ENCODE measurements at regions not wholly inside any gene's neighbourhood (a gene's known extent, or its start where the extent isn't known, plus 50 kb on each side); places are given as distances from the start of the nearest gene placed in this dataset.
"Not testable (repeated sequence)": the region's sequence is repeated elsewhere in the genome, so short reads cannot be mapped to it uniquely, and the experiment has no call there.

DNA sequence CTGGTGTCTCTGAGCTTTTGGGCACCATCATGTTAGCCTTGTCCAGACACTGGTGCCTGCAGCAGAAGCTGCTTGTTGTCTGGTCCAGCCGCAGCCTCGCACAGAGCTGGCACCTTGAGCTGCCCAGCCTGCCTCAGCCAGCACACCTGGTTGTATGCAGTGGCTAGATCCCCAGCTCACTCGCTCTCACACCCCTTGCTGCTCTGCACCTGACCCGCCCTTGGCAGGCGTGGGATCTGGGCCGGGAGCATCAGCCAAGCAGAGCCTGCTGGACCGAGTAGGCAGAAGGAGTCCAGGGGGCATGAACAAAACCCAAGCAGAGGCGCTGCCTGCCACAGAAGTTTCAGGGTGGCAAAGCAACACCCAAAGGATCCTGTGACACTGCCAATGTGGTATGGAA, 79.7 kb upstream of the ITGB1 start:
- no peak for DNase-seq
- no peaks in the 10 kb centered on the region for H3K36me3 Mint-ChIP-seq
- ATAC-seq (ENCODE audit: low read depth in 2 of 2) = no peak
- H3K4me1 Mint-ChIP-seq = no peaks in the 10 kb centered on the region
- no peak overlapping the region for H3K27ac Mint-ChIP-seq
- H3K9me3 Mint-ChIP-seq = peaks cover 0 to 4% (median 0%) of the 10 kb centered on the region in 7 donors
- peaks cover 5 to 21% (median 14%) of the 10 kb centered on the region in 3 donors for H3K27me3 Mint-ChIP-seq
- H3K4me3 Mint-ChIP-seq = peak overlapping the region in 1 of 8 donors; percentile 64

DNA sequence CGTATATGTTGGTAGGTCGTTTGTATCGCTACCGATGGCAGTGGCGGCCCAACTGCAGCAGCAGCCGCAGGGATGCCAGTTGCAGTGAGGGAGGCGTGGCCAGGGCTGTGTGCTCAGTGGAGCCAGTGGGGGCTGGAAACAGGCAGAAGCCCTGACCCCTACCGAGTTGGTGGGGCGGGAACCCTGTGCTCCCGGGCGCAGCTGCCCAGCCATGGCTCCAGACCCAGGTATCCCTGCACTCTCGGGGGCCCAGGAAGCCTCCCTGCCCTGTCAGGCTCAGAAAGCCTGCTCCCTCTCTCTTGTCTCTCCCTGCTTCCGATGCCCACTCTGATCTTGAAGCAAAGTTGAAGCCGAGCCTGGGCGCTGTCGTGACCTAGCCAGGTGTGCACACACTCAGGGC, 78.6 kb upstream of the ITGB1 start:
- ATAC-seq (ENCODE audit: low read depth in 2 of 2) = no peak
- Mint-ChIP-seq H3K4me3 (no peak overlapping the region), H3K4me1 (no peaks in the 10 kb centered on the region), H3K27me3 (peaks cover under 1 to 17% (median 10%) of the 10 kb centered on the region in 3 donors), H3K9me3 (peaks cover 0 to 4% (median 0%) of the 10 kb centered on the region in 7 donors), H3K27ac (no peak overlapping the region), H3K36me3 (no peaks in the 10 kb centered on the region)
- DNase-seq = no peak

DNA sequence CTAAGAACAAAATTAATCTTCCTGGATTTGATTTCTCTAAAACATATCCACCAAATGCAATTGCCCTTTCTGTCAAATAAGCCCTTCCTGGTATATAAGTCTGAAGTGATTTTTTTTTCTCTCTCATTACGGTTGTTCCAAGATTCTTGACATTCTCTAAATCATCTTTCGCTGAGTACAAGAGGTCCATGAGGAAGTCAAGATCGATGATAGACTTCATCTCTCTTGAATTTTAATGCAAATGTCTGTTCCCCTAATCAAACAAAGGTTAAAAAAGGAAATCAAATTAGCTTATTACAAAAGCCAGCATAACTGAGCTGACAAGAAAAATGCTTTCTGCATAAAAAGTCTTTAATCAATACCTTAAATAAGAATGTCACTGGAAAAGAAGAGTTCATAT, 77.4 kb upstream of the ITGB1 start:
- no peak for ATAC-seq (ENCODE audit: low read depth in 2 of 2)
- H3K36me3 Mint-ChIP-seq = no peaks in the 10 kb centered on the region
- no peak for DNase-seq
- peaks cover 0 to 4% (median 0%) of the 10 kb centered on the region in 7 donors for H3K9me3 Mint-ChIP-seq
- no peaks in the 10 kb centered on the region for H3K4me1 Mint-ChIP-seq
- no peak overlapping the region for H3K27ac Mint-ChIP-seq
- peaks cover 0 to 8% (median 5%) of the 10 kb centered on the region in 3 donors for H3K27me3 Mint-ChIP-seq
- no peak overlapping the region for H3K4me3 Mint-ChIP-seq

DNA sequence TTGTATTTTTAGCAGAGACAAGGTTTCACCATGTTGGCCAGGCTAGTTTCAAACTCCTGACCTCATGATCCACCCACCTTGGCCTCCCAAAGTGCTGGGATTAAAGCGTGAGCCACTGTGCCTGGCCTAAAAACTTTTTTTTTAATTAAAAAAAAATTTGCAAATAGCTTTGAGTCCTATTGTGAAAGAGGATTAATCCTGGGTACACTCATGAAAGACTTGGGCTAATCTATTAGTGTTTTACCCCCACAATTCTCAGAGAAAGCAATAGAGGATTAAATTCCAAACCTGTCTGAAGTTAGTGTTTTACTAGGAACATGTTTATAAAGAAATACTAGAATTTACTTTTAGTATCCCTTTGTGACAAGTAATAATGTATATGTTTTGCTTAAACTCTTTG, 76.9 kb upstream of the ITGB1 start:
- H3K4me1 Mint-ChIP-seq = no peaks in the 10 kb centered on the region
- H3K4me3 Mint-ChIP-seq = no peak overlapping the region
- peaks cover 0 to 4% (median 0%) of the 10 kb centered on the region in 7 donors for H3K9me3 Mint-ChIP-seq
- no peak overlapping the region for H3K27ac Mint-ChIP-seq
- ATAC-seq (ENCODE audit: low read depth in 2 of 2) (no peak), DNase-seq (no peak)
- peaks cover 0 to 8% (median 5%) of the 10 kb centered on the region in 3 donors for H3K27me3 Mint-ChIP-seq
- H3K36me3 Mint-ChIP-seq = no peaks in the 10 kb centered on the region

DNA sequence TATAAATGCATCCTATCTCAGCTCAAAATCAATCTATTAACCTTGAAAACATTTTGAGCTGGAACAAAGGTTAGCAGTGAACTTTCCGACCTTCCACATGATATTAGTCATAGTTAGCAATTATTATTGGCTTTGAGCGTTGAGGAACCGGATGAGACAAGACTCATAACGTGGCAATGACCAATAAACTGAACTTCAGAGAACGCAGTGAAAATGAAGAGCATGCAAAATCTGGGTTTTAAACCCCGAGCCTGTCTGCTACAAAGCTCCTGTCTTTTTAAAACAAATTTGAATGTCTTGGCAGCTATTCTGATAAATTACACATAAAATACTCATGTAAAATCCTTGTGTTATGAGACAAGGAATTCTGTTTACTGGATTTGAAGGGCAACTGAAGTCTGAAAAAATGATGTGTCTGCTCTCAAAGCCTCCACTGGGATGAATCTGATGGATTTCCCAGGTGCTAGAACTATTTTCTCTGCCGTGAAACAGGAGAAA, 74.7 kb upstream of the ITGB1 start:
- Mint-ChIP-seq H3K4me1 (no peaks in the 10 kb centered on the region), H3K9me3 (peaks cover 0 to under 1% (median 0%) of the 10 kb centered on the region in 7 donors), H3K27me3 (peaks cover 0 to 8% (median 7%) of the 10 kb centered on the region in 3 donors), H3K4me3 (no peak overlapping the region), H3K27ac (no peak overlapping the region), H3K36me3 (no peaks in the 10 kb centered on the region)
- DNase-seq (no peak), ATAC-seq (ENCODE audit: low read depth in 2 of 2) (no peak)

DNA sequence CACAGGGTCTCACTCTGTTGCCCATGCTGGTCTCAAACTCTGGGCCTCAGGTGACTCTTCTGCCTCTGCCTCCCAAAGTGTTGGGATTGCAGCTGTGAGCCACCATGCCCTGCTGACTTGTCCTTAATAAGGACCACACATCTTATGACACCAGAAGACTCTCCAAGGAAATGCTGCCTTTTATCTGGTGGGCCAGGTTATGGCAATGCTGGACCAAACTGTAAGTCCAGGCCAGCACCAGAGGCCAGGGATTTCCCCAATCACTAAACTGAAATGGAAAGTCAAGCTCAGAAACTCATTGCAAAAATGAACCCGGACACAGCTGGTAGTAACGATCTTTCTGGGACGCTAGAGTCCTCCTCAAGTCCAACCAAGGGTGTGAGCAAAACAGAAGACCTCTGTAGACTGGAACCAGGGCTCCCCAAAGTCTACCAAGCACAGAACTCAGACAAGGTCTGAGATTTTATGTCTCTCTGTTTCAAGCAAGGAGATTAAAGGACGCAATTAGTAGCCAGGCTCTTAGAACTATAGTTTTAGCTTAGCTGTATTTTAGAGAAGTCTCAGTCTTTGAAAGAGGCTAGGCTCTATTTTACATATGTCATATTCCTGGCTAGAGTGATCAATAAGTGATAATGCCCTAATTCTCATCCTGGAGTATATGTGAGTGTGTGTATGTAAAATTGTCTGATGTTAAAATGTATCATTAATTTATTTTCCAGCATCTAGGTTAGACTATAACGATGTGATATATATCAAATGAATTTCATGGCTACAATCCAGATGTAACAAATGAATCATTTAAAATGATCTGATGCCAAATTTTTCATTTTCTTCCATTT, 74.0 kb upstream of the ITGB1 start:
- Mint-ChIP-seq H3K9me3 (no peaks in the 10 kb centered on the region), H3K27ac (no peak overlapping the region), H3K36me3 (no peaks in the 10 kb centered on the region), H3K27me3 (peaks cover 0 to 8% (median 7%) of the 10 kb centered on the region in 3 donors), H3K4me3 (no peak overlapping the region), H3K4me1 (peaks cover 0 to under 1% (median 0%) of the 10 kb centered on the region in 3 donors)
- no peak for DNase-seq
- no peak for ATAC-seq (ENCODE audit: low read depth in 2 of 2)

DNA sequence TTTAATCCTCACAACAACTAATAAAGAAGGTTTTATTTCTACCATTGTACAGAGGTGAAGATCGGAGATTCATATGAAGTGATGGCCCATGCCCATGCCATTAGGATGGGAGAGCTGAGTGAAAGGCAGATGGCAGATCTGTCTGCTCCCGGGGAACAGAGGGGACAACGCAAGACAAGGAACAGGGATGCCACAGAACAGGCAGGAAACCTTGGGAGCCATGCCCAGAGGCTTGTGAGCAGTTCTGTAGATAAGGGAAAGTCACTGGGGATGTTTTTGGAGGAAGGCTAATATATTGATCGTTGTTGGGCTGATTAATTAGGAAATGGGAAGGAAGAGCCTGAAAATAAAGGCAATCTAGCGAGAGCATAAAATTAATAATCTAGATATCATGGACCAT, 73.1 kb upstream of the ITGB1 start:
- H3K9me3 Mint-ChIP-seq = no peaks in the 10 kb centered on the region
- H3K36me3 Mint-ChIP-seq = no peaks in the 10 kb centered on the region
- peaks cover 4 to 8% (median 6%) of the 10 kb centered on the region in 3 donors for H3K27me3 Mint-ChIP-seq
- DNase-seq (no peak), ATAC-seq (ENCODE audit: low read depth in 2 of 2) (no peak)
- peak overlapping the region in 1 of 8 donors; percentile 6 for H3K4me3 Mint-ChIP-seq
- peaks cover 0 to 5% (median 0%) of the 10 kb centered on the region in 3 donors for H3K4me1 Mint-ChIP-seq
- no peak overlapping the region for H3K27ac Mint-ChIP-seq

DNA sequence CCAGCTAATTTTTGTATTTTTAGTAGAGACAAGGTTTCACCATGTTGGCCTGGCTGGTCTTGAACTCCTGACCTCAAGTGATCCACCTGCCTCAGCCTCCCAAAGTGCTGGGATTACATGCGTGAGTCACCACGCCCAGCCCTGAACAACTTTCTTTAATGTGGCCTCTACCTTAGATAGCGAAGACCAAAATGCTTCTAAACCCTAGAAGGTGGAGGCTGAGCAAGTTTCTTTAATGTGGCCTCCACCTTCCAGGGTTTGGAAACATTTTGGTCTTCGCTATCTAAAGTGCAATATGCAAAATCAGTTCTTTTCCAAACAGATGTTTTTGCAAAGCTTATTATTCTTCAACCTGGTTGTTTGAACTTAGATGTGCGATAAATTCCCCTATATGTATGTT, 70.5 kb upstream of the ITGB1 start:
- H3K36me3 Mint-ChIP-seq; ATAC-seq (ENCODE audit: low read depth in 2 of 2); DNase-seq; H3K27ac Mint-ChIP-seq; H3K4me1 Mint-ChIP-seq; H3K9me3 Mint-ChIP-seq: not testable (repeated sequence)
- H3K27me3 Mint-ChIP-seq = peaks cover 9 to 15% (median 13%) of the 10 kb centered on the region in 3 donors
- peak overlapping the region in 1 of 8 donors; percentile 68 for H3K4me3 Mint-ChIP-seq

DNA sequence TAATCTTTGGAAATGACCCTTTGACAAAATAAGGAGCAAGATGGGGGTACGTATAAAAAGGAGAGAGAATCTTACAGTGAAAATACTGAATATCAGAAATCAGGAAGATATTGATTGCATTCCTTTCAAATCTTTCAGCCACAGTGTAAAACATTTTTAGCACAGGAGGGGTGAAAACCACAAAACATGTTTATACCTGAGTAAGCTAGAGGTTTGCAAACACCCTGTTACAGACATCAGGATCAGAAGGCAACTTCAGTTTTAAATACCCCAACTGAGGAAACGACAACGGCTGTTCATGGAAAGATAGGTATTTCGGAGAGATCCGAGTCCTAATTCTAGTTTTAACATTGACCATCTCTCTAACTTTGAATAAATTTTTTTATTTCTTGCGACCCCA, 69.1 kb upstream of the ITGB1 start:
- peaks cover 0 to 5% (median 0%) of the 10 kb centered on the region in 3 donors for H3K4me1 Mint-ChIP-seq
- DNase-seq = no peak
- ATAC-seq (ENCODE audit: low read depth in 2 of 2) = no peak
- H3K36me3 Mint-ChIP-seq = no peaks in the 10 kb centered on the region
- no peaks in the 10 kb centered on the region for H3K9me3 Mint-ChIP-seq
- peaks cover 9 to 15% (median 13%) of the 10 kb centered on the region in 3 donors for H3K27me3 Mint-ChIP-seq
- H3K4me3 Mint-ChIP-seq = no peak overlapping the region
- H3K27ac Mint-ChIP-seq = no peak overlapping the region

DNA sequence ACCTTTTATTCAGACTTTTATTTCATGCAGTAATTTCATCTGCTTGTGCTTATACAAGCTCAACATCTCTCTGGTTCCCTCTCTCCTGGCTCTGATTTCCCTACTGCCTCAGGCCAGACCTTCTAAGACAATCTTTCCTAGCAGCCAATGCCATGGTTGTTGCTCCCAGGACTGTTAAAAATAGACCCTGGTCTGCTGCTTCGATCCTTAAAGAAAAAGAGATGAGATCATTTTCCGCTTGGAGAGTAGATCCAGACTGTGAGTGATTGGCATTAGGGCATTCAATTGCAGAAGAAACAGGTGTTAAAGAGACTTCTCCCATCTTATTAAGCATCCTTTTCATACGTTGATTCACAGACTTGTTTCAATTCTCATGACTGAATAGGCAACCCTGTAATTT, 68.4 kb upstream of the ITGB1 start:
- Mint-ChIP-seq H3K27me3 (peaks cover 9 to 15% (median 12%) of the 10 kb centered on the region in 3 donors), H3K9me3 (no peaks in the 10 kb centered on the region), H3K27ac (peak overlapping the region in 1 of 6 donors; percentile 0), H3K4me3 (no peak overlapping the region), H3K4me1 (peaks cover 0 to 5% (median 0%) of the 10 kb centered on the region in 3 donors), H3K36me3 (no peaks in the 10 kb centered on the region)
- DNase-seq (no peak), ATAC-seq (ENCODE audit: low read depth in 2 of 2) (no peak)

DNA sequence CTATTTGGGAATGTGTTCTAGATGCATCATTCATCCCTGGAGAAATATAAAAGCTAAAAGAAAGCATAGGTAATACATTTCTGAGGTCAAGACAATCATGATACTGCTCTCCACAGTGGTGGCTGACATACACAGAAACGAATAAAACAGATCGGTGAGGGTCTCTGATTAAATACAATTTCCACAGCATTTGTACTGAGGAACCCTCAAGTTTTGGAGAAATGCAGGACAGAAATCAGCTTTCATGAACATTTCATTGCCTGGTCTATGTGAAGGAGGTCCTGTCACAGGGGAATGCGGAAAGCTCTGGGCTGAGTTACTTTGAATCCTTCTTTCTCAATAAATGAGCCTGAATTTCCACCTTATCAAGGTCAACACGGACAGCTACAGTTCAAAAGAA, 67.9 kb upstream of the ITGB1 start:
- no peak for DNase-seq
- H3K36me3 Mint-ChIP-seq = no peaks in the 10 kb centered on the region
- no peak for ATAC-seq (ENCODE audit: low read depth in 2 of 2)
- H3K27ac Mint-ChIP-seq = no peak overlapping the region
- peaks cover 8 to 15% (median 9%) of the 10 kb centered on the region in 3 donors for H3K27me3 Mint-ChIP-seq
- peaks cover 0 to 5% (median 0%) of the 10 kb centered on the region in 3 donors for H3K4me1 Mint-ChIP-seq
- H3K4me3 Mint-ChIP-seq = no peak overlapping the region
- H3K9me3 Mint-ChIP-seq = no peaks in the 10 kb centered on the region

DNA sequence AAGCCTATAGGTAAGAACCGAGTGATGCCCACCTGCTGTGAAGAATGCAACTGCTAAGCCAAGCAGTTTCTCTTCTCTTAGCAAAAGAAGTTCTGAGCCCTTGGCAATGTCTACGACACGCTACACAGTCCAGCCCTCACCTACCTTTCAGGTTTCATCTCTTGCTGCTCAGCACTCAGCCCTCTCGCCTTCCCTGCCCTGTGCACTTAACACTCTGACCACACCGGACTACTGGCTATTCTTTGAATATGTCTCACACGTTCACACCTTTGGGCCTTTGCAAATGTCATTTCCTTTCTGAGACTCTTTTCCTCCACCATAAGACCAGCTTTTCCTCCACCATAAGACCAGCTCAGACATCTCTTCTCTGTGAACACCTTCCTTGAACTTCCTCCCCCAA, 67.0 kb upstream of the ITGB1 start:
- Mint-ChIP-seq H3K4me3 (no peak overlapping the region), H3K4me1 (peaks cover 0 to 5% (median 0%) of the 10 kb centered on the region in 3 donors), H3K9me3 (peaks cover 0 to under 1% (median 0%) of the 10 kb centered on the region in 7 donors), H3K27ac (no peak overlapping the region), H3K36me3 (no peaks in the 10 kb centered on the region), H3K27me3 (peaks cover 8 to 15% (median 9%) of the 10 kb centered on the region in 3 donors)
- DNase-seq (no peak), ATAC-seq (ENCODE audit: low read depth in 2 of 2) (no peak)

DNA sequence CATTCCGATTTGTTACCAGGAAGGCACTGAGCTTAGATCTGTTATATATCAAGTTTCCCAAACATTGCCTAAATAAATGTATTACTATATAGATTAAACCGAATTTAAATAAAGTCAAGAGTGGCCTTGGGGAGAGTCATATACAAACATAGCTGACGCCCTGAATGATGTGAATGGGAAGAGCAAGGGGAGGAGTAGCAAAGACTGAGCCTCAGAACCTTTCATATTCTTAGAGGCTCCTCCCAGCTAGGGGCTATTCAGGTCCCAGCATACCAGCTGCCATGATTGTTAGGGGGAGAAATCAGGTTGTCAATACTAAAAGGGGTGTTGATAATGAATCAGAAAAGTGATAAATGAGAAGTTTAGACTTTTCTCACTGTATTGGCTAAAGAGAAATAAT, 64.7 kb upstream of the ITGB1 start:
- no peak for DNase-seq
- no peak overlapping the region for H3K4me3 Mint-ChIP-seq
- no peak for ATAC-seq (ENCODE audit: low read depth in 2 of 2)
- H3K27ac Mint-ChIP-seq = no peak overlapping the region
- peaks cover 0 to 4% (median 0%) of the 10 kb centered on the region in 7 donors for H3K9me3 Mint-ChIP-seq
- H3K36me3 Mint-ChIP-seq = no peaks in the 10 kb centered on the region
- peaks cover 5 to 15% (median 9%) of the 10 kb centered on the region in 3 donors for H3K27me3 Mint-ChIP-seq
- H3K4me1 Mint-ChIP-seq = peaks cover 0 to 5% (median 0%) of the 10 kb centered on the region in 3 donors

DNA sequence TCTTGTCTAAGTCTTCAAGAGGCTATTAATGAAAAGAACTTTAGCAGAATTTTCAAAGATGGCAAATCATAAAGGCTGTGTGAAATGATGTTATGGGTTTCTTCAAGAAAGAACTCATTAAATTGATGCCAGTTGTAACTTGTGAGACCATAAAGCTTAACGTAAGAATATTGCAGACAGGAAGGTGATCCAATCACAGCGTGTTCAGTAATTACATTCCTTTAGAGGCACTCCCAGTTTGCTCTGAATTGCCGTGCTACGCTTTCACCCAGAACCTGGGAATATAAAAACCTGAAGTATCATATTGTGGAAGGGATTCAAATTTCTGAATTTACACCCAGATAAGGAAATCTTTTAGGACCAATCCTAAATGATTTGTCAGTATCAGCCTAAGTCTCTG, 64.1 kb upstream of the ITGB1 start:
- ATAC-seq (ENCODE audit: low read depth in 2 of 2) (no peak), DNase-seq (no peak)
- H3K4me1 Mint-ChIP-seq = peaks cover 0 to 5% (median 0%) of the 10 kb centered on the region in 3 donors
- peaks cover 0 to 4% (median 0%) of the 10 kb centered on the region in 7 donors for H3K9me3 Mint-ChIP-seq
- no peaks in the 10 kb centered on the region for H3K36me3 Mint-ChIP-seq
- no peak overlapping the region for H3K27ac Mint-ChIP-seq
- H3K27me3 Mint-ChIP-seq = peaks cover 5 to 15% (median 9%) of the 10 kb centered on the region in 3 donors
- no peak overlapping the region for H3K4me3 Mint-ChIP-seq
